NT2/D1 (cell line): ENCODE measurements at regions not wholly inside any gene's neighbourhood (a gene's known extent, or its start where the extent isn't known, plus 50 kb on each side); places are given as distances from the start of the nearest gene placed in this dataset.

Experiments used
- YY1 ChIP-seq: IDR thresholded peaks from 2 replicates; pipeline ENCODE4 v1.6.1; 2011; ENCODE audit not compliant: insufficient read length, insufficient read depth
- ZNF274 ChIP-seq: IDR thresholded peaks from 2 replicates; pipeline ENCODE4 v1.6.1; 2011; ENCODE audit warnings: mild to moderate bottlenecking, low read depth, low read length

DNA sequence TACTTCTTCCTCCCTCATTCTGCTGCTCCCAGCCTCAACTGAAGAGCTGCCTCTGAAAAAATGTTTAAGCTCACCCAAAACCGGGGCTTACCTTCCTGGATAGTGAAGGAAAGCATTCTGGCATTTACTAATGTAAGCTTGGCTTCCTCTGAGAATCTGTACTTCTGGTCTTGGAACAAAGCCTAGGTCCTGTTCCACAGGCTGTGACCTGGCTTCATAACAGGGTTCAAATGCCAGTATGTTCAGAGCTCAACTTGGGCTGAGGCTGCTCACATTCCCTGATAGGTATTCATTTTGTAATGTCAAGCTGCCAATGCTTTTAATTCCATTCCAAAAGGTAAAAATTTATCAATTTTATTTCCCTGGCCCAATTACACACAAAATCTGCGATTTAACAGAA lies 411.7 kb upstream of the KCNN2 start:
- no peak for TF ChIP-seq YY1
- TF ChIP-seq ZNF274, result no peak
